Endothelial cell of umbilical vein (primary cell): ENCODE measurements at regions not wholly inside any gene's neighbourhood (a gene's known extent, or its start where the extent isn't known, plus 50 kb on each side); places are given as distances from the start of the nearest gene placed in this dataset.
A peak's percentile ranks its signal among the peaks of the same experiment; 100 is the strongest.

Source experiments
- BruUV-seq: library from RNA; stranded (reverse); fragments of 400-500 nt; replicated peaks from 2 replicates; lab custom pipeline; 2021; lab: Mats Ljungman, UMichigan
- CTCF ChIA-PET: fragments of 300-600, 350-600 bp; sonication (Branson Sonifier 250); formaldehyde crosslinking; loops from one replicate; lab custom pipeline; 2021; ENCODE audit warnings: antibody characterized with exemption, inconsistent platforms; lab: Charles Lee
- POLR2A ChIA-PET: fragments of 300-600, 350-600 bp; sonication (Branson Sonifier 250); formaldehyde crosslinking; loops from one replicate; lab custom pipeline; 2021; ENCODE audit warnings: antibody characterized with exemption, inconsistent platforms; lab: Charles Lee
- DNase-seq: peaks from one replicate; pipeline ENCODE4 v3.0.0-alpha.2; 2011; ENCODE audit warnings: low read depth, low spot score
- FAIRE-seq: peaks from 2 replicates; lab custom pipeline; 2011; peaks lifted over from hg19 to GRCh38; lab: Jason Lieb, UNC
- H2AFZ ChIP-seq: 2 replicates; pipeline ENCODE4 v1.6.0; 2012; ENCODE audit warnings: low read depth, low read length, control low read depth, inconsistent platforms
- H3K27ac ChIP-seq: 2 replicates; pipeline ENCODE4 v1.5.1; 2011; ENCODE audit warnings: low read depth, mild to moderate bottlenecking, control low read depth, low read length, moderate library complexity; ENCODE audit not compliant: insufficient read depth
- H3K27me3 ChIP-seq, 2 experiments: 2 replicates each; pipeline versions ENCODE4 v1.6.0 to v1.6.1; 2011; ENCODE audit warnings: low read length in 2 of 2, mixed read lengths in 1 of 2; ENCODE audit not compliant: control insufficient read depth in 2 of 2, insufficient read depth in 2 of 2
- H3K36me3 ChIP-seq, 2 experiments: 2 replicates in 1 of 2; 3 replicates in 1 of 2; pipeline ENCODE4 v1.5.1; 2011; ENCODE audit warnings: low read length in 2 of 2, mild to moderate bottlenecking in 1 of 2, moderate library complexity in 1 of 2; ENCODE audit not compliant: control insufficient read depth in 2 of 2, insufficient read depth in 2 of 2; ENCODE audit errors: extremely low read depth in 1 of 2
- H3K4me1 ChIP-seq: 3 replicates; pipeline ENCODE4 v1.5.1; 2011; ENCODE audit warnings: mild to moderate bottlenecking, low read length; ENCODE audit not compliant: control insufficient read depth, insufficient read depth; ENCODE audit errors: extremely low read depth
- H3K4me2 ChIP-seq: 2 replicates; pipeline ENCODE4 v1.6.1; 2011; ENCODE audit warnings: low read length, control low read depth, mixed read lengths; ENCODE audit not compliant: insufficient read depth
- H3K4me3 ChIP-seq, 3 experiments: fragments of 200-600 bp in 1 of 3; sonication (generic), shearing (Covaris generic) in 1 of 3; replicated peaks in 1 of 3; 2 replicates each; pipeline ENCODE4 v1.5.1; 2011 to 2016; ENCODE audit warnings: control low read depth in 3 of 3, low read length in 3 of 3, mild to moderate bottlenecking in 2 of 3, inconsistent platforms in 1 of 3, low read depth in 1 of 3, moderate library complexity in 1 of 3; ENCODE audit not compliant: insufficient read depth in 1 of 3
- H3K79me2 ChIP-seq: 2 replicates; pipeline ENCODE4 v1.6.0; 2012; ENCODE audit warnings: low read length, inconsistent platforms; ENCODE audit not compliant: control insufficient read depth, insufficient read depth
- H3K9ac ChIP-seq: replicated peaks from 2 replicates; pipeline ENCODE3; 2011; ENCODE audit warnings: low read length, control low read depth; ENCODE audit not compliant: insufficient read depth; ENCODE audit errors: extremely low read depth
- H3K9me1 ChIP-seq: replicated peaks from 3 replicates; pipeline ENCODE4 v1.6.0; 2011; ENCODE audit warnings: mild to moderate bottlenecking, low read length; ENCODE audit not compliant: control insufficient read depth, insufficient read depth; ENCODE audit errors: extremely low read depth
- H3K9me3 ChIP-seq: replicated peaks from 2 replicates; pipeline ENCODE4 v1.5.1; 2012; ENCODE audit warnings: low read length, inconsistent platforms; ENCODE audit not compliant: control insufficient read depth, insufficient read depth
- H4K20me1 ChIP-seq: replicated peaks from 2 replicates; pipeline ENCODE3; 2011; ENCODE audit warnings: mild to moderate bottlenecking, low read length; ENCODE audit not compliant: control insufficient read depth, insufficient read depth; ENCODE audit errors: extremely low read depth
- EZH2 ChIP-seq: IDR thresholded peaks from 2 replicates; pipeline ENCODE4 v1.6.1; 2012; ENCODE audit warnings: borderline replicate concordance, low read depth, mild to moderate bottlenecking, moderate library complexity, low read length, inconsistent platforms; ENCODE audit not compliant: severe bottlenecking
- FOS ChIP-seq: IDR thresholded peaks from 2 replicates; pipeline ENCODE4 v1.6.1; 2011; ENCODE audit warnings: mild to moderate bottlenecking, low read length, moderate library complexity, borderline replicate concordance; ENCODE audit not compliant: insufficient read depth
- GATA2 ChIP-seq: IDR thresholded peaks from 2 replicates; pipeline ENCODE4 v1.7.0; 2011; ENCODE audit warnings: low read depth, mild to moderate bottlenecking, moderate library complexity, mixed read lengths, low read length; ENCODE audit not compliant: insufficient read length, insufficient read depth
- JUN ChIP-seq: IDR thresholded peaks from 2 replicates; pipeline ENCODE4 v1.6.1; 2011; ENCODE audit warnings: borderline replicate concordance, low read depth; ENCODE audit not compliant: insufficient read length, insufficient read depth
- MAX ChIP-seq: IDR thresholded peaks from 2 replicates; pipeline ENCODE4 v1.6.1; 2011; ENCODE audit not compliant: insufficient read depth, insufficient read length
- MYC ChIP-seq: IDR thresholded peaks from one replicate; pipeline ENCODE4 v1.6.1; 2011; ENCODE audit warnings: mild to moderate bottlenecking, low read depth, low read length
- POLR2A ChIP-seq: IDR thresholded peaks from 2 replicates; pipeline ENCODE4 v1.6.1; 2012; ENCODE audit warnings: low read depth, mild to moderate bottlenecking, control low read depth, low read length
- POLR2AphosphoS5 ChIP-seq: IDR thresholded peaks from 2 replicates; pipeline ENCODE4 v1.6.1; 2012; ENCODE audit warnings: low read depth, mild to moderate bottlenecking, control low read depth, low read length, moderate library complexity; ENCODE audit not compliant: insufficient read depth
- dilution Hi-C: fragments of 300-500 bp; cut with MboI; formaldehyde crosslinking; loops from one replicate; pipeline ENCODE4 v1.15.0; 2019; ENCODE audit warnings: low sequenced_read_pairs; ENCODE audit not compliant: extremely low pct_ligation_motif_present
- intact Hi-C: fragments of 100-400 bp; cut with micrococcal nuclease; formaldehyde crosslinking; loops from one replicate; pipeline ENCODE4 v1.10.0; 2022
- TF ChIP-seq, protein P1 (sequence below), 2 donors: IDR thresholded peaks; 1 replicate in 1 of 2; 2 replicates in 1 of 2; pipeline ENCODE4 v1.5.1; 2011; ENCODE audit warnings: low read length in 2 of 2, mild to moderate bottlenecking in 2 of 2, moderate library complexity in 2 of 2, control low read depth in 1 of 2, inconsistent platforms in 1 of 2, low read depth in 1 of 2; ENCODE audit not compliant: insufficient read depth in 1 of 2; ENCODE audit errors: extremely low read depth in 1 of 2

DNA sequence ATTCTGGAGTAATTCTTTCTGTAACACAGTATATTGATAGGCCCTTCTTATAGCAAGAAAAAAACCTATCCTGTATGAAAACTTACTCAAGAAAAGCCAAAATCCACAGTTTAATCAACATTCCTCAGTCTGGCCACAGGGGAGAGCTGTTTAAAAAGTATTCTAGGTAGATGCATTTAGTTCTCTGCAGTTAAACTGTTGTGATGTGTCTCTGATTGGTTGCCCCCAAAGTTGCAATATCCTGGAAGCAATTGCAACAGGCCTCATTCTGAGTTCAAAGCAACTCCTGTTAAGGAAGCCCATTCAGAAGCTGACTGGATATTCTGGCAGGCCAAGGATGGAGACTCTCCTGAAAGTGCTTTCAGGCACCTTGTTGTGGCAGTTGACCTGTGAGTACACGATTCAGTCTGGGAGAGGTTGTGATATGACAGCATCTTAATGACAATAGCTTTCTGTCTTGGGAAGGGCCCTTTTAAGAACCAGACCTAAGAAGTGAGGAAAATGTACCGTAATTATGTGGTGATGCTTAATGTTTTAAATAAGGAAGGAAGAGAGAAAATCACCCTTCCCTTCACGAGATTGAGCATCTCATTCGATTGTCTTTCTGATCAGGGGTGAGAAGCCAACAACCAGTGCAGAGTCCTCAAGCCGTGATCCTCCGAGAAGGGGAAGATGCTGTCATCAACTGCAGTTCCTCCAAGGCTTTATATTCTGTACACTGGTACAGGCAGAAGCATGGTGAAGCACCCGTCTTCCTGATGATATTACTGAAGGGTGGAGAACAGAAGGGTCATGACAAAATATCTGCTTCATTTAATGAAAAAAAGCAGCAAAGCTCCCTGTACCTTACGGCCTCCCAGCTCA is 420.7 kb downstream of the DAD1 start:
- no peak overlapping the region for H3K27ac ChIP-seq
- H3K4me2 ChIP-seq: no peak overlapping the region
- H3K4me1 ChIP-seq: peaks cover 3% of the 10 kb centered on the region
- no peak for DNase-seq
- H3K9me3 ChIP-seq: no peaks in the 10 kb centered on the region
- no peak overlapping the region for H3K4me3 ChIP-seq
- peak; percentile 31 for FAIRE-seq
- H3K36me3 ChIP-seq: no peaks in the 10 kb centered on the region
- dilution Hi-C loops: no loop called here
- no peak overlapping the region for H2AFZ ChIP-seq
- TF ChIP-seq EZH2 (no peak), POLR2A (no peak), MYC (no peak), POLR2AphosphoS5 (no peak), GATA2 (no peak), FOS (no peak), JUN (no peak), MAX (no peak)
- TF ChIP-seq, protein P1, sequence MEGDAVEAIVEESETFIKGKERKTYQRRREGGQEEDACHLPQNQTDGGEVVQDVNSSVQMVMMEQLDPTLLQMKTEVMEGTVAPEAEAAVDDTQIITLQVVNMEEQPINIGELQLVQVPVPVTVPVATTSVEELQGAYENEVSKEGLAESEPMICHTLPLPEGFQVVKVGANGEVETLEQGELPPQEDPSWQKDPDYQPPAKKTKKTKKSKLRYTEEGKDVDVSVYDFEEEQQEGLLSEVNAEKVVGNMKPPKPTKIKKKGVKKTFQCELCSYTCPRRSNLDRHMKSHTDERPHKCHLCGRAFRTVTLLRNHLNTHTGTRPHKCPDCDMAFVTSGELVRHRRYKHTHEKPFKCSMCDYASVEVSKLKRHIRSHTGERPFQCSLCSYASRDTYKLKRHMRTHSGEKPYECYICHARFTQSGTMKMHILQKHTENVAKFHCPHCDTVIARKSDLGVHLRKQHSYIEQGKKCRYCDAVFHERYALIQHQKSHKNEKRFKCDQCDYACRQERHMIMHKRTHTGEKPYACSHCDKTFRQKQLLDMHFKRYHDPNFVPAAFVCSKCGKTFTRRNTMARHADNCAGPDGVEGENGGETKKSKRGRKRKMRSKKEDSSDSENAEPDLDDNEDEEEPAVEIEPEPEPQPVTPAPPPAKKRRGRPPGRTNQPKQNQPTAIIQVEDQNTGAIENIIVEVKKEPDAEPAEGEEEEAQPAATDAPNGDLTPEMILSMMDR (IDR thresholded peaks at IDR 0.05; ENCODE audit: extremely low read depth in 1 of 2, insufficient read depth in 1 of 2, low read depth in 1 of 2, low read length in 2 of 2): no peak
- no peaks in the 10 kb centered on the region for H3K79me2 ChIP-seq
- H4K20me1 ChIP-seq: no peaks in the 10 kb centered on the region
- H3K27me3 ChIP-seq: peaks cover 5 to 9% of the 10 kb centered on the region in 2 experiments
- ChIA-PET CTCF (interaction anchor here (0.8 to 2.3 kb wide), 4 partner anchors 9 to 68 kb away, joined by 3 to 8 read pairs (median 3); no protein-coding TSS in a partner anchor), POLR2A (no interaction called here)
- BruUV-seq: no TSS peak
- H3K9ac ChIP-seq: no peak overlapping the region
- intact Hi-C loops: no loop called here
- no peaks in the 10 kb centered on the region for H3K9me1 ChIP-seq
